ENCODE measurements at regions not wholly inside any gene's neighbourhood (a gene's known extent, or its start where the extent isn't known, plus 50 kb on each side); places are given as distances from the start of the nearest gene placed in this dataset.

DNA sequence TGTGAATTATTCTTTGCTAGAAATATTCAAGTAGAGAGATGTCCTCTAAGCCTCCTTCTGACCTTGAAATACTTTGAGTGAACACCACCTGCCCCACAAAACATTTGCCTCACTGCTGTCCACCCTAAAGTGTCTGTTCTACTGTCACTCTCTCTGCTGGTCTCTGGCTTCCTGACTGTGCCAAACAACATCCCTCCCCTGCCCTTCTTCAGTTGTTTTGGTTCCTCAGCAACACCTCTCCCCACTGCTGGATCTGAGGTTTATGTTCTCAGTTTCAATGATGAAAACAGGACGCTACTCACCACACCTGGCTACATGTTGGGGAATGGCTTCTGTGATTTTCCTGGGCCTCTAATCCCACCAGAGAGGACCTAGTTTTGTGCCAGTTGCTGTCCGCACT is 456.9 kb downstream of the BCOR start:
- Histone ChIP-seq H2BK120ac (ENCODE audit: low read depth, low read length, poor library complexity, severe bottlenecking) (no peak overlapping the region), H4K91ac (ENCODE audit: insufficient read length, low read depth, low read length) (no peak overlapping the region), H3K56ac (ENCODE audit: insufficient read length, low read depth, low read length) (no peak overlapping the region), H3K23ac (ENCODE audit: insufficient read length, low read depth, low read length) (no peak overlapping the region), H4K5ac (ENCODE audit: insufficient read length, low read depth, low read length) (no peak overlapping the region), H3K18ac (ENCODE audit: insufficient read length, low read depth, low read length) (no peak overlapping the region), H2BK15ac (ENCODE audit: low read depth, low read length) (no peak overlapping the region), H4K20me1 (ENCODE audit: control insufficient read depth, insufficient read depth, insufficient read length) (no peaks in the 10 kb centered on the region), H3K14ac (ENCODE audit: insufficient read depth, low read length) (no peak overlapping the region), H2BK5ac (ENCODE audit: insufficient read length, low read length) (no peak overlapping the region), H3K9ac (ENCODE audit: extremely low read depth, insufficient read length, low read length) (no peak overlapping the region), H3K23me2 (ENCODE audit: insufficient read length, low read depth, low read length, poor library complexity, severe bottlenecking) (no peaks in the 10 kb centered on the region), H3K79me2 (ENCODE audit: insufficient read depth, low read length) (no peaks in the 10 kb centered on the region), H3K4me2 (ENCODE audit: insufficient read depth, insufficient read length, low read length) (no peak overlapping the region), H2BK12ac (ENCODE audit: insufficient read length, low read depth, low read length) (no peak overlapping the region), H3K27me3 (ENCODE audit: insufficient read depth, low read length) (no peaks in the 10 kb centered on the region), H3K79me1 (ENCODE audit: insufficient read depth, low read depth, low read length, poor library complexity, severe bottlenecking) (no peaks in the 10 kb centered on the region), H3K4me1 (ENCODE audit: insufficient read depth, low read length) (peaks cover 7% of the 10 kb centered on the region), H2BK20ac (ENCODE audit: low read depth, low read length, poor library complexity, severe bottlenecking) (no peak overlapping the region), H4K8ac (replicated peaks; ENCODE audit: insufficient read length, low read depth, low read length) (no peak overlapping the region), H3K9me3 (ENCODE audit: control insufficient read depth, low read depth, low read length) (no peaks in the 10 kb centered on the region), H3K27ac (ENCODE audit: insufficient read length, low read depth, low read length) (no peak overlapping the region), H3T11ph (ENCODE audit: low read length) (no peak overlapping the region), H3K4ac (ENCODE audit: low read depth, low read length) (no peak overlapping the region), H2AK5ac (ENCODE audit: insufficient read length, low read length) (no peak overlapping the region), H2AFZ (ENCODE audit: low read length) (no peak overlapping the region)
- Mint-ChIP-seq H3K27me3 (ENCODE audit: low read depth) (peaks cover 5% of the 10 kb centered on the region; the same call in 1 of the 2 replicates), H3K9me3 (peaks cover 62 to 84% of the 10 kb centered on the region in 2 experiments), H3K4me1 (peaks cover 20 to 23% of the 10 kb centered on the region in 2 experiments), H3K36me3 (ENCODE audit: insufficient read depth in 1 of 3, low read depth in 3 of 3) (peaks cover 0 to 2% (median 0%) of the 10 kb centered on the region in 3 experiments; a peak in 3 of 7 replicates), H3K4me3 (no peak overlapping the region), H3K27ac (no peak overlapping the region)
- DNase-seq = no peak
- no CpG with 5 or more reads among the region's 2 CpGs for WGBS (ENCODE audit: extremely low coverage, insufficient read length, low lambda C conversion rate)
- TF ChIP-seq, protein P1, sequence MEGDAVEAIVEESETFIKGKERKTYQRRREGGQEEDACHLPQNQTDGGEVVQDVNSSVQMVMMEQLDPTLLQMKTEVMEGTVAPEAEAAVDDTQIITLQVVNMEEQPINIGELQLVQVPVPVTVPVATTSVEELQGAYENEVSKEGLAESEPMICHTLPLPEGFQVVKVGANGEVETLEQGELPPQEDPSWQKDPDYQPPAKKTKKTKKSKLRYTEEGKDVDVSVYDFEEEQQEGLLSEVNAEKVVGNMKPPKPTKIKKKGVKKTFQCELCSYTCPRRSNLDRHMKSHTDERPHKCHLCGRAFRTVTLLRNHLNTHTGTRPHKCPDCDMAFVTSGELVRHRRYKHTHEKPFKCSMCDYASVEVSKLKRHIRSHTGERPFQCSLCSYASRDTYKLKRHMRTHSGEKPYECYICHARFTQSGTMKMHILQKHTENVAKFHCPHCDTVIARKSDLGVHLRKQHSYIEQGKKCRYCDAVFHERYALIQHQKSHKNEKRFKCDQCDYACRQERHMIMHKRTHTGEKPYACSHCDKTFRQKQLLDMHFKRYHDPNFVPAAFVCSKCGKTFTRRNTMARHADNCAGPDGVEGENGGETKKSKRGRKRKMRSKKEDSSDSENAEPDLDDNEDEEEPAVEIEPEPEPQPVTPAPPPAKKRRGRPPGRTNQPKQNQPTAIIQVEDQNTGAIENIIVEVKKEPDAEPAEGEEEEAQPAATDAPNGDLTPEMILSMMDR (conservative IDR thresholded peaks at IDR 0.05) = no peak

Measured in H9 (cell line).